HG03432 (cell line): ENCODE measurements at regions not wholly inside any gene's neighbourhood (a gene's known extent, or its start where the extent isn't known, plus 50 kb on each side); places are given as distances from the start of the nearest gene placed in this dataset.

Source experiments
- ATAC-seq: cut with Tn5 transposase; IDR thresholded peaks from one replicate; pipeline ENCODE4 v1.9.1; 2021; ENCODE audit warnings: mild to moderate bottlenecking, moderate library complexity; ENCODE audit not compliant: unreplicated experiment

DNA sequence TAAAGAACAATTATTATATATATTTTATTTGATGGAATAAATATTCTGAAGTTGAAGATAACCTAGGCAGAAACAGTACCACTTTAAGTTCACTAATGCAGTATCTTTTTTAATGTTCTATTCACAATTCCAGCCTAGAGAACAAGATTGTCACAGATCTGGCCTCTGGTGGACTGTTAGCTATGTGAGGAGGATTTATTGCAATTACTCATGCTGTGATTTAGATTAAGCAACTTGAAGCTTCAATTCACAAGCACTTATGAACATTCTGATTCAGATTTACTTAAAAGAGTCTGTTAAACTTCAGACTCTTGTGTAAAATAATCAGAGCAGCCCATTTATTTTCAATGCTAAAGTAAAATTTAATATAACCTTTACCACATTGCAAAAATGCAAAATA is 1489.8 kb downstream of the STIM2 start:
- no peak for ATAC-seq

- no peak for ATAC-seq
Measured at GRCh38 chr4:28351102-28351501, 1490.5 kb downstream of the STIM2 start.

GRCh38 chr4:28351826-28352225 is 1491.2 kb downstream of the STIM2 start:
- ATAC-seq: no peak

- ATAC-seq: no peak
Measured at GRCh38 chr4:28354880-28355656, 1494.4 kb downstream of the STIM2 start.

DNA sequence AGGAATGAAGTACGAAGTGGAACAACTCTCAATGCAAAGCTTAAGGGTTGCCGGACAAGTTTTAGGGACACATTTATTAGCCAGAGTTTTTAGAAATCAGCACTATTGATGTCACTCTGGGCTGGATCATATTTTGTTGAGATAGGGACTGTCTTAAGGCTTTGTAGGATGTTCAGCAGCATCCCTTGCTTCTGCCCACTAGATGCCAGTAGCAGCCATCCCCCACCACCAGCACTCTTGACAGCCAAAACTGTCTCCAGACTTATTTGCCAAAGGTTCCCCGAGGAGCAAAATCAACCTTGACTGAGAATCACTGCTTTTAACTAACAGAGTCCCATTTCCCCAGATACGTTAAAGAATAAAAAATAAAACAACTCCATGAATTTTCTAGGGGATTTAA is 1497.3 kb downstream of the STIM2 start:
- no peak for ATAC-seq

DNA sequence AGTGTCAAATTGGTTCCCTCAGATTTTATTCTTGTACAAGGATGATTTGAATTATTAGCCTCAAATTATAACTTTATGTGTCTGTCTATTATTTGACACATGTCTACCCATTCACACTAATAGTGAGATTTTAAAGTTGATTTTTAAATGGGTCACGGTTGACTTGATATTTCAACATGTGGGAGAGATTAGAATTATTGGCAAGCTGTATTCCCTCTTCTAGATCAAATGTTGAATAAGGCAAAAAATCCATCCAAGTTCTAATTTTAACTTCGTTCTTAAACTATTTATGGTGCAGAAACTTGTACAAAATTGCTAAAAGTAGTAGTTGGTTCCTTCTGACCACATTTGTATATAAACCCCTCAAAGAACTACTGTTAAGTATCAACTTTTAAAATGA is 1498.0 kb downstream of the STIM2 start:
- no peak for ATAC-seq

GRCh38 chr4:28360681-28361080 is 1500.0 kb downstream of the STIM2 start:
- ATAC-seq: no peak

DNA sequence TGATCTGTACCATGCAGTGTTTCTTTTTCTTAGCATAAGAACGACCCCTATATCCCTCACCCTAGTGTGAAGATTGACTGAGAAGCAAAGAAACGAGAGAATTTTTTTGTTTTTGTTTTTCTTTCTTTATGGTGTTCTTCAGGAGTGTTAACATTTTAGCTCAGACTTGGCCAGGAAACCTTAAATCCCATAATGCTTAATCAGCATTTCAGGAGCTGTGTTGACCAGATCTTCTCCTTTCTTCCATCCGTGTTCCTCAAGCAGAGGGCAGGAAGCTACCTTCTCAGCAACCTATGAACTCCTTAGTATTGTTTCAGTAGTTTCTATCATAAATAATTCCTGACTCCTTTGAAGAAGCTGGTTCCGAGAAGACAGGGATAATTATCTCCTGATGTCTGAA is 1501.5 kb downstream of the STIM2 start:
- no peak for ATAC-seq

DNA sequence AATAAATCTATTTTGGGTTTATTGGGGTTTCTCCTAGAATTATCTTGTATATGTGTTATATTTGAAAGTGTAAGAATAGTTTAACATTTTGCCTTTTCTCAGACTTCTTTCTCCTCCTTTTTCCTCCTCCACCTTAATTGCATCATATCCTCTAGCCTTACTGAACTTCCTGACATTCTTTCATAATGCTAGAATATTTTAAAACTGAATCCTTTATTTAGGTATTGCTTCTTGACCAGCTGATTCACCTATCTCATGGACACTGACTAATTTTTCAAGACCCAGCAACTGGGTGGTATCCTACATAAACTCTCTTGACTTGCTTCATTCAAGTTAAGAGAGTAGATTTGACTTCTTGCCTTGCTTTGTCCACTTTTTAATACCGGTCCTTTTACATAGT is 1508.9 kb downstream of the STIM2 start:
- ATAC-seq: no peak

DNA sequence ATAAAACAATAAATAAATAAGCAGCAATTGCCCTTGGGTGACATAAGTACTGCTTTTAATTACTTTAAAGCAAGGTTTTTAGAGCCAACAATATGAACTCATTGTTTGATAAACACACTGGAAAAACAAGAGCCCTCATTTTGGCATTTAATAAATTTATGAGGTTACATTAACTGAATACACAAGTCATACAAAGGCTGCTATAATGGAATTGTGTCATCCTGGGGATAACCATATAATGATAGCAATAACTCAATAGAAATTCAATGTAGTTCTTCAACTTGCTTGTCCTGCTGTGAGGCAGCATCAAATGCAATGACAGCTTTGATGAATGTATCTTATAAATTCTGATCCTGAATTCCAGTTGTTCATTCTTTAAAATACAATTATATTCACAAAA is 1512.5 kb downstream of the STIM2 start:
- ATAC-seq: no peak

- ATAC-seq: no peak
Measured at GRCh38 chr4:28373601-28374000, 1513.0 kb downstream of the STIM2 start.

DNA sequence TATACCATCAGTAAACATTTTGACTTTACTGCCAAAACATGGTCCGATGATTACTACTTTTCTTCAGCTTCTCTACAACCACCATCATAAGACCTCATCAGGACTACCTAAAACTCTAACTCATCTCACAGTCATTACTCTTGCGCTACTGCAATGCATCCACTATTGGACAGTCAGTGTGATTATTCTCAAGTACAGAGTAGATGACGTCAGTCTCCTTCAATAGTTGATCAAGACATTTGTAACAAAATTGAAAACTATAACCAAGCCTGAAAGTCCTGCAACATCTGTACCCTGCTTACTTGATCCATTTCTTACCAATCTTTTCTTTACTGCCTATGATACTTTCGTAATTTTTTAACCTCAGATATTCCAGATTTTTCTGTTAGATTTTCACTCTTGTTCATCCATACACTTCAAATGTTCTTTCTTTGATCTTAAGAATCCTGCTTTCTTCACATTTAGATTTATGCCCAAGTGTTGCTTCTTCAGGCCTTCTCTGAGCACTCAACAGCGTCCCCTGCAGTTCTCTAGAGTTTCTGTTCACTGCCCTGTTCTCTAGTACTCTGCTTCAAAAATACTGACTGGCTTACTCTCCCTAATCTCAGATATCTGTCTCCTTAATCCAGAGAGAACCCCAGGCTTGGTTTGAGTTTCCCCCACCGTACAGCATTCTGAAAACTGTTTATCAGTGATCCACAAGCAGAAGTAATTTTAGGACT is 1517.6 kb downstream of the STIM2 start:
- no peak for ATAC-seq

- ATAC-seq: no peak
Measured at GRCh38 chr4:28385801-28386200, 1525.2 kb downstream of the STIM2 start.

- ATAC-seq: no peak
Measured at GRCh38 chr4:28386776-28387175, 1526.1 kb downstream of the STIM2 start.

- ATAC-seq: no peak
Measured at GRCh38 chr4:28388471-28388870, 1527.8 kb downstream of the STIM2 start.

DNA sequence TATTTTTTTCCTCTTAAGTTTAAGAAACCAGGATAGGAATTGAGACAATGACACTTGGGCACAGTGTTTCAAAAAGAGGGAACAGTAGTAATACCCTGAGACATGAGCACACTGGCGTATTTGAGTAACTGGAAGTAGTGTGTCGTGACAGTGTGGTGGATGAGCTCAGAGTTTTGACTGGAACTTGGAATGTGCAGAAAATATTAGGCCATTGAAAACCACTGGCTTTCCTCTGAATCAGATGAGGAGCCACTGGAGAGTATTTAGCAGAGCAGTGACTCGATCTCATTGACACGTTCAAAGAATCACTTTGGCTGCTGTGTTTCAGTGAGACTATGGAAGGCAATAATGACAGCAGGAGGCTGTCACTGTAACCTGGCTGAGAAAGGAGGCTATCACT is 1531.2 kb downstream of the STIM2 start:
- ATAC-seq: no peak

DNA sequence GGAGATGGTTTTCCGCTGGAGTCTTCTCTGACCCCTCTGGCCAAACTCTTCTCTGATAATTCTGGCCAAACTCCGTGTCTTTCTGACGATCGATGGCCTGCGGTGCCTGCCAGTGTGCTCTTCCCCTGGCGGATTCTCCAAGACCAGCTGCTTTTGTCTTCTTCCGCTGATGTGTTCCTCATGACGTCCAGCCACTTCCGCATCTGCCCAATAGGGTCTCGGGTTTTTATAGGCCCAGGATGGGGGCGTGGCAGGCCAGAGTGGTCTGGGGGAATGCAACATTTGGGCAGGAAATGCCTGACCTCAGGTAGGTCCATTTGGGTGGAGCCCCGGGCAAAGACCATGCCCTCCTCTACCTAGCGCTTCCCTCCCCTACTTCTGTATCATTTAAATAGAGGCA is 1542.1 kb downstream of the STIM2 start:
- no peak for ATAC-seq

DNA sequence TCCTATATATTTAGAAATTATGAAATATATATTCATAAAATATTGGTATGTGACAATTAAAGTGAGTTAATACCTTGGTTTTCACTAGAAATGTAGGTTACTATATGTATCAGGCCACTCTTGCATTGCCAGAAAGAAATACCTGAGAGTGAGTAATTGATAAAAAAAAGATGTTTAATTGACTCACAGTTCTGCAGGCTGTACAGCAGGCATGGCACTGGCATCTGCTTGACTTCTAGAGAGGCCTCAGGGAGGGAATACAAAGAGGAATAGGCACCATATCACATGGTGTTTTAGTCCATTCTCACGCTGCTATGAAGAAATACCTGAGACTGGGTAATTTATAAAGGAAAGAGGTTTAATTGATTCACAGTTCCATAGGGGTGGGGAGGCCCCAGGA is 1560.6 kb downstream of the STIM2 start:
- no peak for ATAC-seq

GRCh38 chr4:28426251-28426650 is 1565.6 kb downstream of the STIM2 start:
- ATAC-seq: no peak

- ATAC-seq: no peak
Measured at GRCh38 chr4:28427306-28428085, 1566.9 kb downstream of the STIM2 start.

GRCh38 chr4:28432348-28433025 is 1571.8 kb downstream of the STIM2 start:
- ATAC-seq: no peak
